Right lung (tissue), 2 donors: ENCODE measurements at regions not wholly inside any gene's neighbourhood (a gene's known extent, or its start where the extent isn't known, plus 50 kb on each side); places are given as distances from the start of the nearest gene placed in this dataset.
"Not testable (repeated sequence)": the region's sequence is repeated elsewhere in the genome, so short reads cannot be mapped to it uniquely, and the experiment has no call there.

ENCODE experiments used
- DNase-seq, 2 donors: peaks; one replicate each; pipeline ENCODE4 v3.0.0-alpha.2; 2013

GRCh38 chr9:62833323-62834200 lies 1643.7 kb downstream of the SPATA31A7 start:
- DNase-seq, result not testable (repeated sequence)

GRCh38 chr9:62837254-62837911 lies 1647.5 kb downstream of the SPATA31A7 start:
- not testable (repeated sequence) for DNase-seq

DNA sequence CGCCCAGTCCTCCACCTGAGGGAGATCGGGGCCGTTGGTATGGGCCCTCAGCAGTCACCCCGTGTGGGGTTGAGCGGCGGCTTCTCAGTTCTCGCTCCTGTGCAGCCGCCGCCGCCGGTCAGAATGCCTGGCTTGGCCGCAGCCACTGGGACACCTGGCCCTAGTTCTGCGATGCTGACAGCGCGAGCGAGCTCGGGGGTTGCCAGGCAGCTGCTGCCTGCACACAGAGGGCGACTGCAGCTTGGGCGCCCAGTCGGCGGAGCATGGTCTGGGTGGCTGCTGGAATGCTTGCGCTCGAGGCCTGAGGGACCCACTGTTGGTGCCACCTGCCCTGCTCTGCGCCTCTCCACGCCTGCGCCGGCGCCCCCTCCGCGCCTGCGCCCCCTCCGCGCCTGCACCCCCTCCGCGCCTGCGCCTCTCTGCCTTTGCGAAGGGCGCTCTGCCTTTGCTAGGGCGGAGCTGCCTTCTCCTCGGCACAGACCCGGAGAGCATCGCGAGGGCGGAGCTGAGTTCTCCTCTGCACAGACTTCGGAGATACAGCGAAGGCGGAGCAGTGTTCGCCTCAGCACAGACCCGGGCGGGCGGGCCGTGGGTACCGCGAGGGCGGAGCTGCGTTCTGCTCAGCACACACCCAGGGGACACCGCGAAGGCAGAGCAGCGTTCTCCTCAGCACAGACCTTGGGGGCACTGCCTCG lies 1648.3 kb downstream of the SPATA31A7 start:
- DNase-seq, result peak; percentile 59 to 61

DNA sequence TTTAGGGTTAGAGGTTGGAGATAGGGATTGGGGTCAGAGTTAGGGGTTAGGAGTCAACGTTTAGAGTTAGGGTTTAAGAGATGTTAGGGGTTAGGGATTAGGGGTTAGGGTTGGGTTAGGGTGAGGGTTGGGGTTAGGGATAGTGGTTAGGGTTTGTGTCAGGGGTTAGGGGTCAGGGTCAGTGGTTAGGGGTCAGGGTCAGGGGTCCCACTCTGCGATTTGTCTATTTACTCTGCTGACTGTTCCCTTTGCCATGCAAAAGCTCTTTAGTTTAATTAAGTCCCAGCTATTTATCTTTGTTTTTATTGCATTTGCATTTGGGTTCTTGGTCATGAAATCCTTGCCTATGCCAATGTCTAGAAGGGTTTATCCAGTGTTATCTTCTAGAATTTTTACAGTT lies 1649.3 kb downstream of the SPATA31A7 start:
- not testable (repeated sequence) for DNase-seq

- not testable (repeated sequence) for DNase-seq
These were observed 1653.3 kb downstream of the SPATA31A7 start for GRCh38 chr9:62843145-62843544.

DNA sequence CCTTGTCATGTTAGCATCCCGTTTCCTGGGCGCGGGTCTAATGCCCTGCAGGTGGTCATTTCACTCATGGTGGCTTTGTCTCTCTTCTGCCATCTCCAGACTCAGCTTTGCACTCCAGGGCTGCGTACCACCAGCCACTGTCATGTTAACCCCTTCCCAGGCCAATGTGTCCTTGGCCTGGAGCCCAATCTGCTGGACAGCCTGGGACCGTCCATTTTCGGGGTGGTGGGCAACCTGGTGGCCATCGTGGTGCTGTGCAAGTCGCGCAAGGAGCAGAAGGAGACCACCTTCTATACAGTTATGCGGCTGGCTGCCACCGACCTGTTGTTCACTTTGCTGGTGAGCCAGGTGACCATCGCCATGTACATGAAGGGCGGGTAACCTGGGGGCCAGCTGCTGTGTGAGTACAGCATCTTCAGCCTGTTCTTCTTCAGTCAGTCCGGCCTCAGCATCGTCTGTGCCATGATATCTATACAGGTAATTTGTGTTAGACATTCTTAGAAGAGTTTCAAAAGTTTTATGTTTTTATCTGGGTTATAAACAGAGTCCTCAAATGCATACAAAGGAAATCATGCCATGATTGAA lies 1654.0 kb downstream of the SPATA31A7 start:
- not testable (repeated sequence) for DNase-seq

DNA sequence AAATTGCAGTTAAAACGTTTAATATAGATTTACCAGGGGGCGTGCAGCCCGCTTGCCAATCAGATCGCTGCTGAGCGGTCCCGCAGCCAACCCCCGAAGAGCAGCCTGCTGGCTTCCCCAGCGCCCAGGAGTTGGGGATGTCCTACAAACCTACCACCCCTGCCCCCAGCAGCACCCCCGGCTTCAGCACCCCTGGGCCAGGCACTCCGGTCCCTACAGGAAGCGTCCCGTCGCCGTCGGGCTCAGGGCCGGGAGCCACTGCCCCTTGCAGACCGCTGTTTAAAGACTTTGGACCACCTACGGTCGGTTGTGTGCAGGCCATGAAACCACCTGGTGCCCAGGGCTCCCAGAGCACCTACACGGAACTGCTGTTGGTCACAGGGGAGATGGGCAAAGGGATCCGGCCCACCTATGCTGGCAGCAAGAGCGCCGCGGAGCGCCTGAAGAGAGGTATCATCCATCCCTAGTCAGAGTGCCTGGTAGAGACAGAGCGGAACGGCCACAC lies 1654.9 kb downstream of the SPATA31A7 start:
- not testable (repeated sequence) for DNase-seq

- DNase-seq, result not testable (repeated sequence)
These were observed 1658.4 kb downstream of the SPATA31A7 start for GRCh38 chr9:62848258-62848657.

GRCh38 chr9:62849991-62850390 lies 1660.2 kb downstream of the SPATA31A7 start:
- not testable (repeated sequence) for DNase-seq

DNA sequence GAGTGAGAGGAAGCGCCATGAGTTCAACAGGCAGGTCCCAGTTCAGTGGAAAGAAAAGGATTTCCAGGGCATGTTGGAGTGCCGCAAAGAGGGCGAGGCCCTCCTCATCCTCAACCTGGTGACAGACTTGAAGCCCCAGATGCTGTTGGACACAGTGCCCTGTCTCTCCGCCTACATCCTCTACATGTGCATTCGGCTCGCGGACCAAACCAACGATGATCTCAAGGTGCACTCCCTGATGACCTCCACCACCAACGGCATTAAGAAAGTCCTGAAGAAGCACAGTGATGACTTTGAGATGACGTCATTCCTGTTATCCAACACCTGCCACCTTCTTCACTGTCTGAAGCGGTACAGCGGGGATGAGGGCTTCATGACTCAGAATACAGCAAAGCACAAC lies 1667.4 kb downstream of the SPATA31A7 start:
- DNase-seq, result not testable (repeated sequence)

- not testable (repeated sequence) for DNase-seq
These were observed 1668.4 kb downstream of the SPATA31A7 start for GRCh38 chr9:62858240-62858639.

DNA sequence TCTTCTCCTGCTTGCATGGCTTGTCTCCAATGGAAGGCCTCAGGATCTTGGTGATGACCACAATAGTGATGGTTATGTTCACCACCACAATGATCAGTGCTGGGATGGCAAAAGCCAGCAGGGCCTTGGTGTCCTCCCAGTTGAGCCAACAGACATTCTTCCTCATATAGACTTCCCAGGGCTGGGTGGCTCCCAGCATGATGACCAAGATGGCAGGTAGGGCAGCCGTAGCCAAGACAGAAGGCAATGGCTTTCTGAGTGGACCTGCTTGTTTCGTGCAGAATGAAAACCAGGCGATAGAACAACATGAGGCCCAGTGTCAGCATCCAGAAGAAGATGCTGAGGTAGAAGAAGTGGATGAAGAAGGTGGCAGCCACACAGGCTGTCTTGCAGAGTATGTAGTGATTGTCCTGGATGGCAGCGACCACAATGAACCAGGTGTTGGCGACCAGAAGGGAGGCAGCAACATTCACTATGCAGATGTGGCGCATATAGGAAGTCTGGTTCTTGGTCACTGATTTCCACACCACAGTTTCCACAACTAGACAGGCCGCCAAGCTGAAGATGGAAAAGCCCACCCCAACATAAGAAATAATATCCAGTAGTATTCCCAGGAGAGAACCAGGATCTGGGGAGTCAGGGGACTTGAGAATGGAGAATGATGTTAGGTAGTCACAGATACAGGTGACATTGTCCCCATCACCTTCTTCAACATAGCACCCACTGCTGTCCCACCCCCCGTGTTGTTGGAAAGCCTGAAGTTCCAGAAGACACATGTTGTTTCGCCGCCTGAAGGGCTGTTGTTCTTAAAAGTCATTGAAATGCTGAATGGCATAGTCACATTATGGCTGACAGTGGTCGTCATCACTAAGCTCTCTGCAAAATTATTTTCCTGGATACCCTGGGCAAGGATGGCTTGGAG lies 1671.4 kb downstream of the SPATA31A7 start:
- DNase-seq, result not testable (repeated sequence)

GRCh38 chr9:62862180-62862579 lies 1672.3 kb downstream of the SPATA31A7 start:
- DNase-seq, result not testable (repeated sequence)

- peak in 1 of 2 donors; percentile 3 for DNase-seq
These were observed 1673.5 kb downstream of the SPATA31A7 start for GRCh38 chr9:62863319-62863718.

- not testable (repeated sequence) for DNase-seq
These were observed 1674.0 kb downstream of the SPATA31A7 start for GRCh38 chr9:62863867-62864266.

DNA sequence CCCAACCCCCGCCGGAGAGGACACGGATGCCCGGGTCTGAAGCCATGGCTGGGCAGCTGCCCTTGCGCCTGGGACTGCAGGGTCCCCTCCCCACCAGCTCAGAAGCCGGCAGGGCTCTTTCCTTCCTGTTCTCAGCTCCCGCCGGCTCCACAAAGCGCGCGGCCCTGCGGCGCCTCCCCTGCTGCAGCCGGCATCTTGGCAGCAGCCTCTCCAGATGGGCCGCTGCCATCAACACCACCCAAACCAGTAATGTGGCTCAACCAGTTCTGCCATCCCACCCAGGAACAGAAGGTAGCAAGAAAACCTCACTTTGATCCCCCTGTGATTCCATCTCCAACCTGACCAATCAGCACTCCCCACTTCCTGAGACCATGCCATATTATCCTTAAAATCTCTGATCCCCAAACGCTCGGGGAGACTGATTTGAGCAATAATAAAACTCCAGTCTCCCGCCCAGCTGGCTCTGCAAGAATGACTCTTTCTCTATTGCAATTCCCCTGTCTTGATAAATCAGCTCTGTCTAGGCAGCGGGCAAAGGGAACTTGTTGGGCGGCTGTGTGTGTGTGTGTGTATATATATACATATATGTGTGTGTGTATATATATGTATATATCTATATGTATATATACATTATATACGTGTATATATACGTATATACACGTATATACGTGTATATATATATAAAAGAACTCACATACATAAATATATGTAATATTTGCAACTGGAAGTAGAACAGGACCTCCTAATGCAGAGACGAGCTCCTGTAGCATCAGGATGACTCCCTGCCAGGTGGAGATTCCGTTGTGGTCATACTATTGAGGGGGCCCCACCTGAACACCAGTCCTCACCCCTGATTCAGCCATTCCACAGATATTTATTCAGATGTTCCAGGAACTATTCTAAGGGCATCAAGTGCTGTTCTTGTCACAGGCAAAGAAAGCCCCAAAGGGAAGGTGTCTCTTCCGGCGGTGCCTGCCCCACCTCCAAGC lies 1674.9 kb downstream of the SPATA31A7 start:
- peak; percentile 37 for DNase-seq

GRCh38 chr9:62869061-62869460 lies 1679.2 kb downstream of the SPATA31A7 start:
- DNase-seq, result not testable (repeated sequence)

DNA sequence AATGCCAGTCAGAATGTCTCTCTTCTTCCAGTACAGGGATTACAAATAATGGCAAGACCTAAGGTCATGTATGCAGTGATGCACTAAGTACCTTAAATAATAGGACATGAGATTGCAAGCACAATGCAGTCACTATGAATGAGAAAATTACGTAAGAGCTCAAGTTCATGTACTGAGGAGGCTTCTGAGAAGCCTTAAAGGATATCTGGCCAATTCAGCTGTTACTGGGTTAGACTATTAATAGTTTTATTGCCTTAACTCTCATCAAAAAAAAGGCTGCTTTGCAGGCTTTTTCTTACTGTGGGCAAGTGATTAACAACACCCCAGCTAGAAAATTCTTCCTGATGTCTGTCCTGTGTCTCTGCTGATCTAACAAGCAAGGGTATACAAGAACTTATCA lies 1681.9 kb downstream of the SPATA31A7 start:
- not testable (repeated sequence) for DNase-seq

GRCh38 chr9:62874213-62874612 lies 1684.4 kb downstream of the SPATA31A7 start:
- not testable (repeated sequence) for DNase-seq
